ENCODE measurements at regions not wholly inside any gene's neighbourhood (a gene's known extent, or its start where the extent isn't known, plus 50 kb on each side); places are given as distances from the start of the nearest gene placed in this dataset.
A peak's percentile ranks its signal among the peaks of the same experiment; 100 is the strongest.

GRCh38 chr6:74287932-74288331, 591.9 kb downstream of the CD109 start:
- intact Hi-C loops (cut with DNase I): no loop called here
- Histone ChIP-seq H3K27me3 (ENCODE audit: control insufficient read depth in 1 of 2, insufficient read depth in 2 of 2, low read length in 1 of 2) (no peaks in the 10 kb centered on the region), H3K9me3 (ENCODE audit: control insufficient read depth, low read length) (no peaks in the 10 kb centered on the region), H3K4me3 (ENCODE audit: low read length in 2 of 2) (no peak overlapping the region), H3K4me1 (ENCODE audit: control insufficient read depth in 1 of 2, insufficient read depth in 2 of 2, low read length in 2 of 2) (no peaks in the 10 kb centered on the region), H3K27ac (ENCODE audit: low read depth in 1 of 2, low read length in 2 of 2) (no peak overlapping the region), H3K36me3 (ENCODE audit: control insufficient read depth in 1 of 2, insufficient read depth in 2 of 2, low read length in 1 of 2) (no peaks in the 10 kb centered on the region)
- ATAC-seq (ENCODE audit: low FRiP score) (no peak), DNase-seq (no peak)
- 65 to 73% methylated on average over 3 of the region's 3 CpGs for WGBS, 2 donors

- Histone ChIP-seq H3K36me3 (ENCODE audit: control insufficient read depth in 1 of 2, insufficient read depth in 2 of 2, low read length in 1 of 2) (no peaks in the 10 kb centered on the region), H3K27me3 (ENCODE audit: control insufficient read depth in 1 of 2, insufficient read depth in 2 of 2, low read length in 1 of 2) (no peaks in the 10 kb centered on the region), H3K4me1 (ENCODE audit: control insufficient read depth in 1 of 2, insufficient read depth in 2 of 2, low read length in 2 of 2) (no peaks in the 10 kb centered on the region), H3K4me3 (ENCODE audit: low read length in 2 of 2) (no peak overlapping the region), H3K9me3 (ENCODE audit: control insufficient read depth, low read length) (no peaks in the 10 kb centered on the region), H3K27ac (ENCODE audit: low read depth in 1 of 2, low read length in 2 of 2) (no peak overlapping the region)
- no peak for DNase-seq
- no peak for ATAC-seq (ENCODE audit: low FRiP score)
- intact Hi-C loops (cut with DNase I): no loop called here
- 87 to 90% methylated on average over 2 of the region's 2 CpGs for WGBS, 2 donors
Measured at GRCh38 chr6:74287441-74287840, 591.4 kb downstream of the CD109 start.

- Histone ChIP-seq H3K36me3 (ENCODE audit: control insufficient read depth in 1 of 2, insufficient read depth in 2 of 2, low read length in 1 of 2) (no peaks in the 10 kb centered on the region), H3K4me3 (ENCODE audit: low read length in 2 of 2) (no peak overlapping the region), H3K27ac (ENCODE audit: low read depth in 1 of 2, low read length in 2 of 2) (no peak overlapping the region), H3K27me3 (ENCODE audit: control insufficient read depth in 1 of 2, insufficient read depth in 2 of 2, low read length in 1 of 2) (no peaks in the 10 kb centered on the region), H3K9me3 (ENCODE audit: control insufficient read depth, low read length) (no peaks in the 10 kb centered on the region), H3K4me1 (ENCODE audit: control insufficient read depth in 1 of 2, insufficient read depth in 2 of 2, low read length in 2 of 2) (no peaks in the 10 kb centered on the region)
- DNase-seq: no peak
- no peak for ATAC-seq (ENCODE audit: low FRiP score)
- intact Hi-C loops (cut with DNase I): no loop called here
Measured at GRCh38 chr6:74284284-74284683, 588.3 kb downstream of the CD109 start.

GRCh38 chr6:74283532-74283931, 587.5 kb downstream of the CD109 start:
- no peak for ATAC-seq (ENCODE audit: low FRiP score)
- WGBS, 2 donors: 45 to 51% methylated on average over 3 of the region's 3 CpGs
- H3K4me3 ChIP-seq (ENCODE audit: low read length in 2 of 2): no peak overlapping the region
- H3K9me3 ChIP-seq (ENCODE audit: control insufficient read depth, low read length): no peaks in the 10 kb centered on the region
- no peaks in the 10 kb centered on the region for H3K4me1 ChIP-seq (ENCODE audit: control insufficient read depth in 1 of 2, insufficient read depth in 2 of 2, low read length in 2 of 2)
- H3K27ac ChIP-seq (ENCODE audit: low read depth in 1 of 2, low read length in 2 of 2): no peak overlapping the region
- intact Hi-C loops (cut with DNase I): no loop called here
- no peak for DNase-seq
- H3K27me3 ChIP-seq (ENCODE audit: control insufficient read depth in 1 of 2, insufficient read depth in 2 of 2, low read length in 1 of 2): no peaks in the 10 kb centered on the region
- no peaks in the 10 kb centered on the region for H3K36me3 ChIP-seq (ENCODE audit: control insufficient read depth in 1 of 2, insufficient read depth in 2 of 2, low read length in 1 of 2)

GRCh38 chr6:74282143-74282689, 586.2 kb downstream of the CD109 start:
- peak in 1 of 2 donors; percentile 48 for DNase-seq

GRCh38 chr6:74280130-74280692, 584.2 kb downstream of the CD109 start:
- no peak for ATAC-seq (ENCODE audit: low FRiP score)
- no peak overlapping the region for H3K4me3 ChIP-seq (ENCODE audit: low read length in 2 of 2)
- no peak for DNase-seq
- intact Hi-C loops (cut with DNase I): no loop called here
- no peaks in the 10 kb centered on the region for H3K36me3 ChIP-seq (ENCODE audit: control insufficient read depth in 1 of 2, insufficient read depth in 2 of 2, low read length in 1 of 2)
- no peaks in the 10 kb centered on the region for H3K9me3 ChIP-seq (ENCODE audit: control insufficient read depth, low read length)
- H3K27ac ChIP-seq (ENCODE audit: low read depth in 1 of 2, low read length in 2 of 2): no peak overlapping the region
- 75 to 77% methylated on average over 6 of the region's 6 CpGs for WGBS, 2 donors
- peaks cover 0 to 2% of the 10 kb centered on the region in 2 donors for H3K4me1 ChIP-seq (ENCODE audit: control insufficient read depth in 1 of 2, insufficient read depth in 2 of 2, low read length in 2 of 2)
- H3K27me3 ChIP-seq (ENCODE audit: control insufficient read depth in 1 of 2, insufficient read depth in 2 of 2, low read length in 1 of 2): no peaks in the 10 kb centered on the region

More at GRCh38 chr6:74282143-74282689, 586.2 kb downstream of the CD109 start:
- H3K9me3 ChIP-seq (ENCODE audit: control insufficient read depth, low read length): no peaks in the 10 kb centered on the region
- no peak overlapping the region for H3K4me3 ChIP-seq (ENCODE audit: low read length in 2 of 2)
- no peak for ATAC-seq (ENCODE audit: low FRiP score)
- H3K27me3 ChIP-seq (ENCODE audit: control insufficient read depth in 1 of 2, insufficient read depth in 2 of 2, low read length in 1 of 2): no peaks in the 10 kb centered on the region
- peaks cover 0 to 2% of the 10 kb centered on the region in 2 donors for H3K4me1 ChIP-seq (ENCODE audit: control insufficient read depth in 1 of 2, insufficient read depth in 2 of 2, low read length in 2 of 2)
- 92 to 97% methylated on average over 13 of the region's 13 CpGs for WGBS, 2 donors
- intact Hi-C loops (cut with DNase I): no loop called here
- no peak overlapping the region for H3K27ac ChIP-seq (ENCODE audit: low read depth in 1 of 2, low read length in 2 of 2)
- H3K36me3 ChIP-seq (ENCODE audit: control insufficient read depth in 1 of 2, insufficient read depth in 2 of 2, low read length in 1 of 2): no peaks in the 10 kb centered on the region

GRCh38 chr6:74277777-74278186, 581.8 kb downstream of the CD109 start:
- no peaks in the 10 kb centered on the region for H3K36me3 ChIP-seq (ENCODE audit: control insufficient read depth in 1 of 2, insufficient read depth in 2 of 2, low read length in 1 of 2)
- no peaks in the 10 kb centered on the region for H3K9me3 ChIP-seq (ENCODE audit: control insufficient read depth, low read length)
- intact Hi-C loops (cut with DNase I): no loop called here
- no peak overlapping the region for H3K27ac ChIP-seq (ENCODE audit: low read depth in 1 of 2, low read length in 2 of 2)
- 34 to 38% methylated on average over 6 of the region's 6 CpGs for WGBS, 2 donors
- H3K27me3 ChIP-seq (ENCODE audit: control insufficient read depth in 1 of 2, insufficient read depth in 2 of 2, low read length in 1 of 2): no peaks in the 10 kb centered on the region
- peaks cover 0 to 2% of the 10 kb centered on the region in 2 donors for H3K4me1 ChIP-seq (ENCODE audit: control insufficient read depth in 1 of 2, insufficient read depth in 2 of 2, low read length in 2 of 2)
- ATAC-seq (ENCODE audit: low FRiP score) (no peak), DNase-seq (no peak)
- no peak overlapping the region for H3K4me3 ChIP-seq (ENCODE audit: low read length in 2 of 2)

- DNase-seq: no peak
Measured at GRCh38 chr6:74273541-74273940, 577.5 kb downstream of the CD109 start.

GRCh38 chr6:74269600-74269858, 573.5 kb downstream of the CD109 start:
- 61 to 76% methylated on average over 3 of the region's 3 CpGs for WGBS, 2 donors
- intact Hi-C loops (cut with DNase I): no loop called here
- ATAC-seq (ENCODE audit: low FRiP score): no peak
- DNase-seq: no peak
- H3K9me3 ChIP-seq (ENCODE audit: control insufficient read depth, low read length): no peaks in the 10 kb centered on the region
- no peaks in the 10 kb centered on the region for H3K4me1 ChIP-seq (ENCODE audit: control insufficient read depth in 1 of 2, insufficient read depth in 2 of 2, low read length in 2 of 2)
- H3K27ac ChIP-seq (ENCODE audit: low read depth in 1 of 2, low read length in 2 of 2): no peak overlapping the region
- no peak overlapping the region for H3K4me3 ChIP-seq (ENCODE audit: low read length in 2 of 2)
- H3K27me3 ChIP-seq (ENCODE audit: control insufficient read depth in 1 of 2, insufficient read depth in 2 of 2, low read length in 1 of 2): no peaks in the 10 kb centered on the region
- no peaks in the 10 kb centered on the region for H3K36me3 ChIP-seq (ENCODE audit: control insufficient read depth in 1 of 2, insufficient read depth in 2 of 2, low read length in 1 of 2)

More at GRCh38 chr6:74273541-74273940, 577.5 kb downstream of the CD109 start:
- Histone ChIP-seq H3K36me3 (ENCODE audit: control insufficient read depth in 1 of 2, insufficient read depth in 2 of 2, low read length in 1 of 2) (no peaks in the 10 kb centered on the region), H3K4me3 (ENCODE audit: low read length in 2 of 2) (no peak overlapping the region), H3K9me3 (ENCODE audit: control insufficient read depth, low read length) (no peaks in the 10 kb centered on the region), H3K27me3 (ENCODE audit: control insufficient read depth in 1 of 2, insufficient read depth in 2 of 2, low read length in 1 of 2) (no peaks in the 10 kb centered on the region), H3K4me1 (ENCODE audit: control insufficient read depth in 1 of 2, insufficient read depth in 2 of 2, low read length in 2 of 2) (peaks cover 0 to 2% of the 10 kb centered on the region in 2 donors), H3K27ac (ENCODE audit: low read depth in 1 of 2, low read length in 2 of 2) (no peak overlapping the region)
- intact Hi-C loops (cut with DNase I): no loop called here
- ATAC-seq (ENCODE audit: low FRiP score): no peak

Measured in aorta (tissue), 5 donors.